Kidney (tissue), 10 donors: ENCODE measurements at regions not wholly inside any gene's neighbourhood (a gene's known extent, or its start where the extent isn't known, plus 50 kb on each side); places are given as distances from the start of the nearest gene placed in this dataset.
"Not testable (repeated sequence)": the region's sequence is repeated elsewhere in the genome, so short reads cannot be mapped to it uniquely, and the experiment has no call there.

Experiments
- DNase-seq, 5 donors: peaks; one replicate each; pipeline ENCODE4 v3.0.0-alpha.2; 2013 to 2020
- FAIRE-seq: peaks from 2 replicates; lab custom pipeline; 2012; peaks lifted over from hg19 to GRCh38; lab: Jason Lieb, UNC
- H3K27ac ChIP-seq, 2 donors: one replicate each; pipeline ENCODE4 v1.7.0; 2013; ENCODE audit warnings: low read depth in 2 of 2, low read length in 2 of 2, inconsistent platforms in 1 of 2
- H3K27me3 ChIP-seq: one replicate; pipeline ENCODE4 v1.7.1; 2013; ENCODE audit warnings: low read length, inconsistent platforms; ENCODE audit not compliant: control insufficient read depth, insufficient read depth
- H3K36me3 ChIP-seq, 3 donors: one replicate each; pipeline versions ENCODE4 v1.7.0 to v1.7.1; 2013; ENCODE audit warnings: low read length in 3 of 3, control low read depth in 1 of 3, inconsistent platforms in 1 of 3; ENCODE audit not compliant: insufficient read depth in 3 of 3, control insufficient read depth in 2 of 3
- H3K4me1 ChIP-seq, 3 donors: one replicate each; pipeline versions ENCODE4 v1.7.0 to v1.7.1; 2013; ENCODE audit warnings: low read length in 3 of 3, inconsistent platforms in 1 of 3, low read depth in 1 of 3; ENCODE audit not compliant: control insufficient read depth in 2 of 3, insufficient read depth in 2 of 3
- H3K4me3 ChIP-seq, 3 donors: one replicate each; pipeline versions ENCODE4 v1.7.0 to v1.8.1; 2013; ENCODE audit warnings: low read length in 3 of 3, control low read depth in 1 of 3, inconsistent platforms in 1 of 3
- H3K9ac ChIP-seq, 3 donors: one replicate each; pipeline versions ENCODE4 v1.7.0 to v1.7.1; 2013; ENCODE audit warnings: low read length in 3 of 3, control low read depth in 1 of 3, inconsistent platforms in 1 of 3
- H3K9me3 ChIP-seq, 3 donors: one replicate each; pipeline versions ENCODE4 v1.7.0 to v1.7.1; 2013; ENCODE audit warnings: low read length in 3 of 3, control low read depth in 1 of 3, inconsistent platforms in 1 of 3; ENCODE audit not compliant: control insufficient read depth in 2 of 3, insufficient read depth in 1 of 3
- intact Hi-C: fragments of 100-400 bp; cut with DNase I; formaldehyde crosslinking; loops from one replicate; pipeline ENCODE4 v1.11.1; 2022
- donor health status: control.
- donor health status: control.
- donor health status: DM: yes; HTN: yes; CAD: no.
- donor health status: Normal renal cell carcinoma (clear cell type).

- FAIRE-seq: not testable (repeated sequence)
Measured at GRCh38 chr17:62255791-62256190, 124.6 kb upstream of the EFCAB3 start.

GRCh38 chr17:62242076-62242475 is 138.3 kb upstream of the EFCAB3 start:
- peak in 3 of 5 donors; percentile 11 to 35 (median 22) for DNase-seq
- H3K4me1 ChIP-seq, FAIRE-seq, H3K9me3 ChIP-seq, intact Hi-C loops, H3K27me3 ChIP-seq, H3K36me3 ChIP-seq, H3K27ac ChIP-seq, H3K9ac ChIP-seq, H3K4me3 ChIP-seq: not testable (repeated sequence)

More at GRCh38 chr17:62255791-62256190, 124.6 kb upstream of the EFCAB3 start:
- H3K27ac ChIP-seq, intact Hi-C loops, DNase-seq, H3K36me3 ChIP-seq, H3K4me1 ChIP-seq, H3K4me3 ChIP-seq, H3K9ac ChIP-seq, H3K9me3 ChIP-seq, H3K27me3 ChIP-seq: not testable (repeated sequence)

GRCh38 chr17:62239569-62239968 is 140.8 kb upstream of the EFCAB3 start:
- DNase-seq, H3K27me3 ChIP-seq, H3K27ac ChIP-seq, H3K9ac ChIP-seq, H3K36me3 ChIP-seq, H3K4me3 ChIP-seq, H3K9me3 ChIP-seq, H3K4me1 ChIP-seq, FAIRE-seq, intact Hi-C loops: not testable (repeated sequence)

GRCh38 chr17:62238551-62239338 is 141.6 kb upstream of the EFCAB3 start:
- H3K9ac ChIP-seq, H3K36me3 ChIP-seq, H3K4me3 ChIP-seq, intact Hi-C loops, H3K27me3 ChIP-seq, FAIRE-seq, H3K9me3 ChIP-seq, DNase-seq, H3K4me1 ChIP-seq, H3K27ac ChIP-seq: not testable (repeated sequence)

GRCh38 chr17:62233822-62234481 is 146.4 kb upstream of the EFCAB3 start:
- intact Hi-C loops, H3K9ac ChIP-seq, H3K27ac ChIP-seq, FAIRE-seq, H3K36me3 ChIP-seq, H3K9me3 ChIP-seq, H3K4me1 ChIP-seq, DNase-seq, H3K27me3 ChIP-seq, H3K4me3 ChIP-seq: not testable (repeated sequence)

GRCh38 chr17:62231293-62231692 is 149.1 kb upstream of the EFCAB3 start:
- H3K9me3 ChIP-seq, H3K36me3 ChIP-seq, intact Hi-C loops, H3K4me3 ChIP-seq, H3K27ac ChIP-seq, FAIRE-seq, DNase-seq, H3K27me3 ChIP-seq, H3K9ac ChIP-seq, H3K4me1 ChIP-seq: not testable (repeated sequence)

GRCh38 chr17:62226610-62227240 is 153.6 kb upstream of the EFCAB3 start:
- intact Hi-C loops: not testable (repeated sequence)
- peak; percentile 37 for FAIRE-seq

GRCh38 chr17:62223585-62223984 is 156.8 kb upstream of the EFCAB3 start:
- DNase-seq, FAIRE-seq: not testable (repeated sequence)

More at GRCh38 chr17:62226610-62227240, 153.6 kb upstream of the EFCAB3 start:
- not testable (repeated sequence) for H3K36me3 ChIP-seq, H3K27ac ChIP-seq, H3K4me3 ChIP-seq, H3K27me3 ChIP-seq, H3K4me1 ChIP-seq, H3K9ac ChIP-seq, DNase-seq, H3K9me3 ChIP-seq

More at GRCh38 chr17:62223585-62223984, 156.8 kb upstream of the EFCAB3 start:
- H3K27me3 ChIP-seq, H3K9ac ChIP-seq, H3K4me3 ChIP-seq, H3K4me1 ChIP-seq, H3K36me3 ChIP-seq, intact Hi-C loops, H3K27ac ChIP-seq, H3K9me3 ChIP-seq: not testable (repeated sequence)
